ENCODE measurements at regions not wholly inside any gene's neighbourhood (a gene's known extent, or its start where the extent isn't known, plus 50 kb on each side); places are given as distances from the start of the nearest gene placed in this dataset.
"Not testable (repeated sequence)": the region's sequence is repeated elsewhere in the genome, so short reads cannot be mapped to it uniquely, and the experiment has no call there.

- no peak for DNase-seq
These were observed 1420.4 kb downstream of the RAPGEF2 start for GRCh38 chr4:160523231-160523630.

GRCh38 chr4:160537681-160538080 lies 1434.8 kb downstream of the RAPGEF2 start:
- no peak for DNase-seq

- no peak for DNase-seq
These were observed 1443.3 kb downstream of the RAPGEF2 start for GRCh38 chr4:160546201-160546600.

- DNase-seq: not testable (repeated sequence)
These were observed 1447.2 kb downstream of the RAPGEF2 start for GRCh38 chr4:160549951-160550519.

GRCh38 chr4:160562661-160563060 lies 1459.8 kb downstream of the RAPGEF2 start:
- DNase-seq: no peak

GRCh38 chr4:160563552-160564282 lies 1460.8 kb downstream of the RAPGEF2 start:
- no peak for DNase-seq

- no peak for DNase-seq
These were observed 1464.8 kb downstream of the RAPGEF2 start for GRCh38 chr4:160567634-160568033.

GRCh38 chr4:160570271-160570670 lies 1467.4 kb downstream of the RAPGEF2 start:
- no peak for DNase-seq

- not testable (repeated sequence) for DNase-seq
These were observed 1471.4 kb downstream of the RAPGEF2 start for GRCh38 chr4:160574272-160574671.

- DNase-seq: no peak
These were observed 1477.7 kb downstream of the RAPGEF2 start for GRCh38 chr4:160580581-160580980.

GRCh38 chr4:160592258-160592657 lies 1489.4 kb downstream of the RAPGEF2 start:
- no peak for DNase-seq

GRCh38 chr4:160595646-160596045 lies 1492.8 kb downstream of the RAPGEF2 start:
- no peak for DNase-seq

GRCh38 chr4:160604541-160604940 lies 1501.7 kb downstream of the RAPGEF2 start:
- DNase-seq: no peak

- no peak for DNase-seq
These were observed 1508.3 kb downstream of the RAPGEF2 start for GRCh38 chr4:160611181-160611580.

- DNase-seq: no peak
These were observed 1528.2 kb downstream of the RAPGEF2 start for GRCh38 chr4:160631044-160631443.

- no peak for DNase-seq
These were observed 1511.0 kb downstream of the FSTL5 start for GRCh38 chr4:160652790-160653189.

GRCh38 chr4:160675550-160675949 lies 1488.2 kb downstream of the FSTL5 start:
- no peak for DNase-seq

- no peak for DNase-seq
These were observed 1478.1 kb downstream of the FSTL5 start for GRCh38 chr4:160685729-160686128.

- DNase-seq: no peak
These were observed 1462.1 kb downstream of the FSTL5 start for GRCh38 chr4:160701671-160702070.

- no peak for DNase-seq
These were observed 1454.8 kb downstream of the FSTL5 start for GRCh38 chr4:160709026-160709425.

- DNase-seq: no peak
These were observed 1454.3 kb downstream of the FSTL5 start for GRCh38 chr4:160709546-160709945.

GRCh38 chr4:160716551-160716950 lies 1447.2 kb downstream of the FSTL5 start:
- DNase-seq: no peak

GRCh38 chr4:160717848-160718247 lies 1446.0 kb downstream of the FSTL5 start:
- DNase-seq: no peak

GRCh38 chr4:160724063-160724462 lies 1439.7 kb downstream of the FSTL5 start:
- DNase-seq: no peak

- DNase-seq: no peak
These were observed 1418.7 kb downstream of the FSTL5 start for GRCh38 chr4:160745126-160745525.

Measured in NCI-H1048 (cell line).